WI38 (cell line): ENCODE measurements at regions not wholly inside any gene's neighbourhood (a gene's known extent, or its start where the extent isn't known, plus 50 kb on each side); places are given as distances from the start of the nearest gene placed in this dataset.
A peak's percentile ranks its signal among the peaks of the same experiment; 100 is the strongest.
"Not testable (repeated sequence)": the region's sequence is repeated elsewhere in the genome, so short reads cannot be mapped to it uniquely, and the experiment has no call there.

Experiments
- H3K4me3 ChIP-seq: 2 replicates; pipeline ENCODE4 v1.5.1; 2011; ENCODE audit warnings: low read depth, mild to moderate bottlenecking, control low read depth, low read length
- CTCF ChIP-seq: IDR thresholded peaks from 2 replicates; pipeline ENCODE4 v1.5.1; 2012; ENCODE audit warnings: low read depth, mild to moderate bottlenecking, control low read depth, low read length

- TF ChIP-seq CTCF = no peak
- H3K4me3 ChIP-seq = no peak overlapping the region
These were observed 290.1 kb downstream of the HINT1 start for GRCh38 chr5:130874861-130875417.

GRCh38 chr5:130871346-130872086 lies 293.5 kb downstream of the HINT1 start:
- peak; percentile 20 for TF ChIP-seq CTCF
- no peak overlapping the region for H3K4me3 ChIP-seq

- no peak overlapping the region for H3K4me3 ChIP-seq
- no peak for TF ChIP-seq CTCF
These were observed 294.4 kb downstream of the HINT1 start for GRCh38 chr5:130870691-130871090.

- TF ChIP-seq CTCF = no peak
- no peak overlapping the region for H3K4me3 ChIP-seq
These were observed 296.7 kb downstream of the HINT1 start for GRCh38 chr5:130868186-130868840.

- no peak for TF ChIP-seq CTCF
- H3K4me3 ChIP-seq = no peak overlapping the region
These were observed 319.8 kb downstream of the HINT1 start for GRCh38 chr5:130845049-130845765.

GRCh38 chr5:130836729-130837649 lies 328.1 kb downstream of the HINT1 start:
- no peak for TF ChIP-seq CTCF
- no peak overlapping the region for H3K4me3 ChIP-seq

- not testable (repeated sequence) for H3K4me3 ChIP-seq
These were observed 347.3 kb downstream of the HINT1 start for GRCh38 chr5:130817598-130818384.
